Lower leg skin (tissue), 4 donors: ENCODE measurements at regions not wholly inside any gene's neighbourhood (a gene's known extent, or its start where the extent isn't known, plus 50 kb on each side); places are given as distances from the start of the nearest gene placed in this dataset.

Source experiments
- DNase-seq, 2 donors: peaks; one replicate each; pipeline ENCODE4 v3.0.0-alpha.2; 2019; ENCODE audit warnings: low spot score in 2 of 2
- H3K4me3 ChIP-seq: fragments of 200-600 bp; sonication (generic); 2 replicates; pipeline ENCODE4 v1.5.1; 2017; ENCODE audit warnings: mild to moderate bottlenecking, low read depth; ENCODE audit not compliant: poor library complexity, severe bottlenecking
- CTCF ChIP-seq, 3 donors: fragments of 450-650 bp; IDR thresholded peaks; one replicate each; pipeline ENCODE4 v1.5.1; 2016; ENCODE audit warnings: antibody characterized with exemption in 3 of 3, mild to moderate bottlenecking in 3 of 3, moderate library complexity in 2 of 3
- POLR2A ChIP-seq, 2 donors: fragments of 450-650 bp; IDR thresholded peaks; one replicate each; pipeline ENCODE4 v1.6.1; 2016 to 2017; ENCODE audit warnings: antibody characterized with exemption in 2 of 2, mild to moderate bottlenecking in 1 of 2, moderate library complexity in 1 of 2
- WGBS, 2 donors: methylation state at CpG; one replicate each; pipeline ENCODE4 v1.1.5; 2018; 5-methylcytosine and 5-hydroxymethylcytosine counted together
- intact Hi-C: fragments of 100-400 bp; cut with DNase I; formaldehyde crosslinking; loops from one replicate; pipeline ENCODE4 v1.15.0; 2023; ENCODE audit warnings: low total_unique reads

- DNase-seq, result no peak
- intact Hi-C loops, result no loop called here
- WGBS, 2 donors, result 55 to 61% methylated on average over 5 of the region's 5 CpGs
- no peak for TF ChIP-seq CTCF (IDR thresholded peaks at IDR 0.05)
- no peak overlapping the region for H3K4me3 ChIP-seq
Observed at GRCh38 chr16:8026450-8026849, 563.9 kb downstream of the TMEM114 start.

GRCh38 chr16:8023326-8023725, 567.0 kb downstream of the TMEM114 start:
- intact Hi-C loops, result no loop called here
- no peak overlapping the region for H3K4me3 ChIP-seq
- no peak for DNase-seq
- TF ChIP-seq CTCF (IDR thresholded peaks at IDR 0.05) (no peak), POLR2A (IDR thresholded peaks at IDR 0.05) (no peak)
- 67 to 70% methylated on average over 3 of the region's 3 CpGs for WGBS, 2 donors

GRCh38 chr16:8005096-8005860, 585.0 kb downstream of the TMEM114 start:
- no peak for DNase-seq
- no peak overlapping the region for H3K4me3 ChIP-seq
- 48% methylated on average over 10 of the region's 10 CpGs for WGBS, 2 donors
- TF ChIP-seq CTCF (IDR thresholded peaks at IDR 0.05) (no peak), POLR2A (IDR thresholded peaks at IDR 0.05) (no peak)
- intact Hi-C loops, result no loop called here

- DNase-seq, result no peak
- 63 to 64% methylated on average over 11 of the region's 11 CpGs for WGBS, 2 donors
- no peak for TF ChIP-seq POLR2A (IDR thresholded peaks at IDR 0.05)
- intact Hi-C loops, result no loop called here
- no peak overlapping the region for H3K4me3 ChIP-seq
Observed at GRCh38 chr16:7998789-7999453, 591.4 kb downstream of the TMEM114 start.

GRCh38 chr16:7997966-7998365, 592.3 kb downstream of the TMEM114 start:
- TF ChIP-seq CTCF (IDR thresholded peaks at IDR 0.05) (no peak), POLR2A (IDR thresholded peaks at IDR 0.05) (no peak)
- intact Hi-C loops, result no loop called here
- no peak for DNase-seq
- H3K4me3 ChIP-seq, result no peak overlapping the region
- 61 to 63% methylated on average over 4 of the region's 4 CpGs for WGBS, 2 donors

GRCh38 chr16:7992616-7993015, 597.7 kb downstream of the TMEM114 start:
- no peak overlapping the region for H3K4me3 ChIP-seq
- TF ChIP-seq CTCF (IDR thresholded peaks at IDR 0.05) (no peak), POLR2A (IDR thresholded peaks at IDR 0.05) (no peak)
- DNase-seq, result no peak
- 58 to 65% methylated on average over 3 of the region's 3 CpGs for WGBS, 2 donors
- intact Hi-C loops, result no loop called here
